ENCODE measurements at regions not wholly inside any gene's neighbourhood (a gene's known extent, or its start where the extent isn't known, plus 50 kb on each side); places are given as distances from the start of the nearest gene placed in this dataset.
"Not testable (repeated sequence)": the region's sequence is repeated elsewhere in the genome, so short reads cannot be mapped to it uniquely, and the experiment has no call there.

GRCh38 chr6:66357781-66358180 is 650.8 kb upstream of the EYS start:
- DNase-seq = no peak

- no peak for DNase-seq
Observed at GRCh38 chr6:66355471-66355870, 648.4 kb upstream of the EYS start.

GRCh38 chr6:66344796-66345195 is 637.8 kb upstream of the EYS start:
- no peak for DNase-seq

GRCh38 chr6:66340736-66341135 is 633.7 kb upstream of the EYS start:
- DNase-seq = no peak

GRCh38 chr6:66336176-66336575 is 629.1 kb upstream of the EYS start:
- no peak for DNase-seq

- no peak for DNase-seq
Observed at GRCh38 chr6:66328200-66328599, 621.2 kb upstream of the EYS start.

GRCh38 chr6:66326228-66326627 is 619.2 kb upstream of the EYS start:
- no peak for DNase-seq

GRCh38 chr6:66321017-66321416 is 614.0 kb upstream of the EYS start:
- DNase-seq = no peak

- no peak for DNase-seq
Observed at GRCh38 chr6:66307490-66307889, 600.5 kb upstream of the EYS start.

GRCh38 chr6:66291905-66292304 is 584.9 kb upstream of the EYS start:
- no peak for DNase-seq

- no peak for DNase-seq
Observed at GRCh38 chr6:66289889-66290288, 582.9 kb upstream of the EYS start.

- DNase-seq = no peak
Observed at GRCh38 chr6:66278115-66278514, 571.1 kb upstream of the EYS start.

GRCh38 chr6:66277400-66277799 is 570.4 kb upstream of the EYS start:
- DNase-seq = no peak

- DNase-seq = no peak
Observed at GRCh38 chr6:66265737-66266136, 558.7 kb upstream of the EYS start.

- DNase-seq = no peak
Observed at GRCh38 chr6:66264376-66264775, 557.4 kb upstream of the EYS start.

GRCh38 chr6:66258731-66259487 is 551.9 kb upstream of the EYS start:
- not testable (repeated sequence) for DNase-seq

GRCh38 chr6:66245231-66245630 is 538.2 kb upstream of the EYS start:
- DNase-seq = no peak

GRCh38 chr6:66238851-66239250 is 531.8 kb upstream of the EYS start:
- no peak for DNase-seq

- no peak for DNase-seq
Observed at GRCh38 chr6:66232890-66233289, 525.9 kb upstream of the EYS start.

GRCh38 chr6:66230591-66230990 is 523.6 kb upstream of the EYS start:
- DNase-seq = no peak

- peak in 8 of 14 donors; percentile 5 to 25 (median 10) for DNase-seq
Observed at GRCh38 chr6:66226109-66226508, 519.1 kb upstream of the EYS start.

- DNase-seq = no peak
Observed at GRCh38 chr6:66210964-66211363, 503.9 kb upstream of the EYS start.

- DNase-seq = no peak
Observed at GRCh38 chr6:66200390-66200789, 493.4 kb upstream of the EYS start.

- no peak for DNase-seq
Observed at GRCh38 chr6:66199171-66199570, 492.1 kb upstream of the EYS start.

GRCh38 chr6:66198062-66198624 is 491.1 kb upstream of the EYS start:
- DNase-seq = no peak

Data from C1 segment of cervical spinal cord (tissue), 14 donors.